IPS-18a (cell line): ENCODE measurements at regions not wholly inside any gene's neighbourhood (a gene's known extent, or its start where the extent isn't known, plus 50 kb on each side); places are given as distances from the start of the nearest gene placed in this dataset.
"Not testable (repeated sequence)": the region's sequence is repeated elsewhere in the genome, so short reads cannot be mapped to it uniquely, and the experiment has no call there.

Source experiments
- H3K27ac ChIP-seq: one replicate; pipeline ENCODE4 v1.5.1; 2013; ENCODE audit warnings: low read length
- H3K27me3 ChIP-seq: one replicate; pipeline ENCODE4 v1.6.1; 2013; ENCODE audit warnings: mild to moderate bottlenecking, low read length; ENCODE audit not compliant: control insufficient read depth, insufficient read depth
- H3K36me3 ChIP-seq: one replicate; pipeline ENCODE4 v1.6.1; 2013; ENCODE audit warnings: low read depth, low read length; ENCODE audit not compliant: control insufficient read depth
- H3K4me1 ChIP-seq: one replicate; pipeline ENCODE4 v1.6.1; 2013; ENCODE audit warnings: low read depth, low read length; ENCODE audit not compliant: control insufficient read depth
- H3K4me3 ChIP-seq: one replicate; pipeline ENCODE4 v1.5.1; 2013; ENCODE audit warnings: low read length
- H3K9ac ChIP-seq: one replicate; pipeline ENCODE4 v1.6.1; 2013; ENCODE audit warnings: mild to moderate bottlenecking, low read length, moderate library complexity
- H3K9me3 ChIP-seq: one replicate; pipeline ENCODE4 v1.6.1; 2013; ENCODE audit warnings: low read depth, low read length; ENCODE audit not compliant: control insufficient read depth

- Histone ChIP-seq H3K4me1 (no peaks in the 10 kb centered on the region), H3K9ac (no peak overlapping the region), H3K4me3 (no peak overlapping the region), H3K9me3 (peaks cover 7% of the 10 kb centered on the region), H3K36me3 (no peaks in the 10 kb centered on the region), H3K27ac (no peak overlapping the region), H3K27me3 (no peaks in the 10 kb centered on the region)
Measured at GRCh38 chr5:91598216-91598615, 215.1 kb upstream of the ARRDC3 start.

DNA sequence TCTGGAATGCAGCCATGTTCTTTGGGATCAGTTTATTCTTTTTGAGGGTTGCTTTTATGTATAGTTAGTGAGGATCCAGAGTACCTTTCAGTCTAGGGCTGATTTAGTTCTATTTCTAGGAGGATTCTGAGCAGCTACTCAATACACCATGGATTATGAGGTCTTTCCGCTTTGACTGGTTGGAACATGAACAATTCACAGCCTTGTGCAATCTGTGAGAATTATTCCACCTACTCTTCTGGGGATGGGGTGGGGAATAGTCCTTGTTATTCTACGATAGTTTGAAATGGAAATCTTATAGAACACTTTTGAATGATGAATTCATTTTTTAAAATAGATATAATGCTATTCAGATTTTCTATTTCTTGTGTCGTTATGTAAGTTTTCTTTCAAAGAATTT, 212.3 kb upstream of the ARRDC3 start:
- Histone ChIP-seq H3K9me3 (peaks cover 22% of the 10 kb centered on the region), H3K4me3 (no peak overlapping the region), H3K36me3 (no peaks in the 10 kb centered on the region), H3K27ac (no peak overlapping the region), H3K4me1 (no peaks in the 10 kb centered on the region), H3K9ac (no peak overlapping the region), H3K27me3 (no peaks in the 10 kb centered on the region)

DNA sequence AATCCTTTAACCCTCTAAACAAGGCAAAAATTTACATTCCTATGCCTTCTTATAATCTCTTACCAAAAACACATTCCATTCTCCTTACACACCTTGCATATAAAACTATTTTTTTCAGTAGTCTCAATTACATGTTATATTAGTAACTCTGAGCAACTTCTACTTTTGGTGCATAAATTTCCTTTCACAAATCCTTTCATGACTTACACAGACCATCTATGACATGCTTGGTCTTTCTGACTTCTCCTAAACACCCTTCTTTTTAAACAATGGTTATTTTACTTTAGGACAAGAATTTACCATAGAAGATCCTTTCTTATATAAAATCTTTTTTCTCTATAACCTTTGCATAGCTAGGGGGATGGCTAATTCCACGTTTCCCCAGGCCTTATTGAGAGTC, 208.0 kb upstream of the ARRDC3 start:
- Histone ChIP-seq H3K27ac (no peak overlapping the region), H3K4me1 (no peaks in the 10 kb centered on the region), H3K9ac (no peak overlapping the region), H3K36me3 (no peaks in the 10 kb centered on the region), H3K9me3 (peaks cover 31% of the 10 kb centered on the region), H3K27me3 (no peaks in the 10 kb centered on the region), H3K4me3 (no peak overlapping the region)

DNA sequence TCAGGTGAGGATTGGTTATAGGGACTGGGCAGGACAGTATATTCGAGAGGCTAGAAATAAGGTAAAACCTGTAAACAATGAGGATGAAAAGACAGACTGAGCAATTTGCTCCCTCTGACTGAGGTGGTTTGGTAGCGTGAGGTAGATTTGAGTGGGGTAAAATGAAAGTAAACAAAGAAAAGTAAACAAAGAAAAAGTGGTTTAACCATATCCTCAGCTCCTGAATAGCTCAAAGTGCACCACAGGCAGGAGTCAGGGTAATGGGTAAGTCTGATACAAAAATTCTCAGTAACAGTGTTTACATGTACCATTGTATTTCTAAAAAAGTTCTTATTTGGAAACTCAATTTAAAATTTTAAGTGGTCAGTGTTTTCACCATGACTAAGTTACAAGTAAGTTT, 203.1 kb upstream of the ARRDC3 start:
- Histone ChIP-seq H3K9me3 (peaks cover 15% of the 10 kb centered on the region), H3K36me3 (no peaks in the 10 kb centered on the region), H3K27me3 (no peaks in the 10 kb centered on the region), H3K4me1 (no peaks in the 10 kb centered on the region), H3K9ac (no peak overlapping the region), H3K4me3 (no peak overlapping the region), H3K27ac (no peak overlapping the region)

- Histone ChIP-seq H3K27me3 (no peaks in the 10 kb centered on the region), H3K9me3 (peaks cover 2% of the 10 kb centered on the region), H3K27ac (no peak overlapping the region), H3K9ac (no peak overlapping the region), H3K36me3 (no peaks in the 10 kb centered on the region), H3K4me3 (no peak overlapping the region), H3K4me1 (no peaks in the 10 kb centered on the region)
Measured at GRCh38 chr5:91584352-91584751, 201.2 kb upstream of the ARRDC3 start.

DNA sequence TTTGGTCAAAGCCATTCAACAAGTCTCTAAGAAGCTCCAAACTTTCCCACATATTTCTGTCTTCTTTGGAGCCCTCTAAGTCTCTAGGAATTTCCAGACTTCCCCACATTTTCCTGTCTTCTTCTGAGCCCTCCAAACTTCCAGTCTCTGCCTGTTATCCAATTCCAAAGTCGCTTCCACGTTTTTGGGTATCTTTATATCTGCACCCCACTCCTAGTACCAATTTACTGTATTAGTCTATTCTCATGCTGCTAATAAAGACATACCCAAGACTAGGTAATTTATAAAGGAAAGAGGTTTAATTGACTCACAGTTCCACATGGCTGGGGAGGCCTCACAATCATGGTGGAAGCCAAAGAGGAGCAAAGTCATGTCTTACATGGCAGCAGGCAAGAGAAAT, 182.9 kb upstream of the ARRDC3 start:
- H3K4me3 ChIP-seq, H3K36me3 ChIP-seq, H3K9ac ChIP-seq, H3K4me1 ChIP-seq, H3K27me3 ChIP-seq, H3K9me3 ChIP-seq, H3K27ac ChIP-seq: not testable (repeated sequence)

- Histone ChIP-seq H3K4me3 (no peak overlapping the region), H3K9me3 (no peaks in the 10 kb centered on the region), H3K9ac (no peak overlapping the region), H3K36me3 (no peaks in the 10 kb centered on the region), H3K27ac (no peak overlapping the region), H3K4me1 (no peaks in the 10 kb centered on the region), H3K27me3 (no peaks in the 10 kb centered on the region)
Measured at GRCh38 chr5:91562922-91563321, 179.8 kb upstream of the ARRDC3 start.

DNA sequence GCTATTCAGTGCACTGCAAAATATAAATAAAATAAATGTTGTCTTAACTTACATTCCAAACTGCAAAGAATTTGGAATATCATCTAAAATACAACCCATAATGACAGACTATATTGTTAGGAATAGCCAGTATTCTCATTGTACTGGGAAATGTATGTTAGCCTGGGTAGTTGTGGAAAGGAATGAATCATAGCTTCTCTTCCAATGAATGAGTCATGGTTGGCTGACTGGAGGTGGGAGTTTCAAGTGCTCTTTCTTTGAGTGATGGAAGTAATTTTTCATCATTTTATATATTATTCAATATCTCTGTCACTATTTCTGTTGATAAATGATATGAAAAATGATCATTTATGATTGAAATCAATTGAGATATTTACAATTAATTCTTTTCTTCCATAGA, 158.6 kb upstream of the ARRDC3 start:
- H3K27me3 ChIP-seq = no peaks in the 10 kb centered on the region
- H3K9me3 ChIP-seq = no peaks in the 10 kb centered on the region
- no peak overlapping the region for H3K27ac ChIP-seq
- no peaks in the 10 kb centered on the region for H3K36me3 ChIP-seq
- no peaks in the 10 kb centered on the region for H3K4me1 ChIP-seq
- H3K9ac ChIP-seq = no peak overlapping the region
- no peak overlapping the region for H3K4me3 ChIP-seq

DNA sequence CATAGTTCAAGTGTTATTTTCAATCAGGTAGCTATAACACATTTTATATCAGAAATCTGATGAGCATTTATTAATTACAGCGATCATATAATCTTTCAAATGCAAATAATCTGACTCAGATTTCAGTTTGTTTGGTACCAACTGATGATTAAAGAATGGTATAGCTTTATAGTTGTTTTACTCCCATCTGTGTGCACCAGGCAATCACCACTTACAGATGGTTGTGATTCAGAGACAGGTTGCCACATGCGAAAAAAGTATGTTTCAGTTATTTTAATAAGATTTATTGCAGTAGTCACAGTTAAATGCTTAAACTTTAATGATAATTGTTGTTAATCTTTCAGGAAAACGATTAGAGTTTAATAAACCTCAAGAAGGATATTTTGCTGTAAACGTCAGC, 155.1 kb upstream of the ARRDC3 start:
- Histone ChIP-seq H3K9ac (no peak overlapping the region), H3K36me3 (no peaks in the 10 kb centered on the region), H3K9me3 (no peaks in the 10 kb centered on the region), H3K27me3 (no peaks in the 10 kb centered on the region), H3K27ac (no peak overlapping the region), H3K4me3 (no peak overlapping the region), H3K4me1 (no peaks in the 10 kb centered on the region)

GRCh38 chr5:91535499-91535898, 152.4 kb upstream of the ARRDC3 start:
- no peak overlapping the region for H3K4me3 ChIP-seq

GRCh38 chr5:91534332-91534731, 151.2 kb upstream of the ARRDC3 start:
- no peak overlapping the region for H3K4me3 ChIP-seq
- H3K27me3 ChIP-seq = no peaks in the 10 kb centered on the region
- no peaks in the 10 kb centered on the region for H3K4me1 ChIP-seq
- no peak overlapping the region for H3K9ac ChIP-seq
- H3K27ac ChIP-seq = no peak overlapping the region
- no peaks in the 10 kb centered on the region for H3K36me3 ChIP-seq
- H3K9me3 ChIP-seq = no peaks in the 10 kb centered on the region

More at GRCh38 chr5:91535499-91535898, 152.4 kb upstream of the ARRDC3 start:
- no peaks in the 10 kb centered on the region for H3K9me3 ChIP-seq
- no peaks in the 10 kb centered on the region for H3K4me1 ChIP-seq
- H3K9ac ChIP-seq = no peak overlapping the region
- no peaks in the 10 kb centered on the region for H3K36me3 ChIP-seq
- H3K27ac ChIP-seq = no peak overlapping the region
- H3K27me3 ChIP-seq = no peaks in the 10 kb centered on the region

DNA sequence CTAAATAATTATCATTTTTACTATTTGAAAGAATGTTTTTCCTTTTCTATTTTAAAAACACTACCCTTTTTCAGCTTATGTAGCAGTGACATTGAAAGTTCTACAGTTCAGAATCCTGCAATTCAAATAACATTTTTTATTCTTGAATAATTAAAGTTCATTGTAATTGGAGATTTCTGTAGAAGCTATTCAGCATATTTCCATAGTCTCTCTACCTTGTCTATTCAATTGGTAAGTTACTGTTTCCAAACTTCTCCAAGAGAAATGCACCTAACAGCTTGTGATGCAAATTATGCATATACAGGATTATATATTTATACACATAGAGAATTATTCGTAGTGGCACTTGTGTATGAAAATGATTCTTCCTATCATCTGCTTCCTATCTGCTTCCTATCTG, 149.7 kb upstream of the ARRDC3 start:
- Histone ChIP-seq H3K27me3 (no peaks in the 10 kb centered on the region), H3K4me1 (no peaks in the 10 kb centered on the region), H3K9me3 (no peaks in the 10 kb centered on the region)

More for the DNA sequence above, 149.7 kb upstream of the ARRDC3 start:
- H3K9ac ChIP-seq = no peak overlapping the region
- H3K4me3 ChIP-seq = no peak overlapping the region
- H3K36me3 ChIP-seq = no peaks in the 10 kb centered on the region
- H3K27ac ChIP-seq = no peak overlapping the region
